ENCODE measurements at regions not wholly inside any gene's neighbourhood (a gene's known extent, or its start where the extent isn't known, plus 50 kb on each side); places are given as distances from the start of the nearest gene placed in this dataset.

GRCh38 chr3:18011387-18011786 is 269.0 kb upstream of the TBC1D5 start:
- Histone ChIP-seq H3K79me2 (ENCODE audit: insufficient read depth, low read depth) (no peaks in the 10 kb centered on the region), H2AFZ (ENCODE audit: low read depth) (no peak overlapping the region), H3K36me3 (ENCODE audit: insufficient read depth) (no peaks in the 10 kb centered on the region), H4K20me1 (ENCODE audit: insufficient read depth) (no peaks in the 10 kb centered on the region), H3K4me2 (no peak overlapping the region), H3K27me3 (ENCODE audit: insufficient read depth, low read depth) (no peaks in the 10 kb centered on the region), H3K4me1 (ENCODE audit: low read depth, poor library complexity, severe bottlenecking) (no peaks in the 10 kb centered on the region), H3K27ac (no peak overlapping the region), H3K9ac (no peak overlapping the region), H3K4me3 (IDR thresholded peaks at IDR 0.05; ENCODE audit: insufficient read depth, low read depth, low read length) (no peak overlapping the region)
- TF ChIP-seq CTCF (conservative IDR thresholded peaks at IDR 0.05; ENCODE audit: low read depth, low read length): no peak

GRCh38 chr3:18010001-18010400 is 267.6 kb upstream of the TBC1D5 start:
- Histone ChIP-seq H3K27ac (no peak overlapping the region), H3K36me3 (ENCODE audit: insufficient read depth) (no peaks in the 10 kb centered on the region), H3K4me1 (ENCODE audit: low read depth, poor library complexity, severe bottlenecking) (no peaks in the 10 kb centered on the region), H3K4me2 (no peak overlapping the region), H4K20me1 (ENCODE audit: insufficient read depth) (no peaks in the 10 kb centered on the region), H3K9ac (no peak overlapping the region), H3K27me3 (ENCODE audit: insufficient read depth, low read depth) (no peaks in the 10 kb centered on the region), H3K79me2 (ENCODE audit: insufficient read depth, low read depth) (no peaks in the 10 kb centered on the region), H3K4me3 (IDR thresholded peaks at IDR 0.05; ENCODE audit: insufficient read depth, low read depth, low read length) (no peak overlapping the region), H2AFZ (ENCODE audit: low read depth) (no peak overlapping the region)
- TF ChIP-seq CTCF (conservative IDR thresholded peaks at IDR 0.05; ENCODE audit: low read depth, low read length): no peak

GRCh38 chr3:18008706-18009368 is 266.4 kb upstream of the TBC1D5 start:
- Histone ChIP-seq H2AFZ (ENCODE audit: low read depth) (no peak overlapping the region), H3K4me2 (no peak overlapping the region), H3K79me2 (ENCODE audit: insufficient read depth, low read depth) (no peaks in the 10 kb centered on the region), H3K4me1 (ENCODE audit: low read depth, poor library complexity, severe bottlenecking) (no peaks in the 10 kb centered on the region), H4K20me1 (ENCODE audit: insufficient read depth) (no peaks in the 10 kb centered on the region), H3K27ac (no peak overlapping the region), H3K9ac (no peak overlapping the region), H3K27me3 (ENCODE audit: insufficient read depth, low read depth) (no peaks in the 10 kb centered on the region), H3K4me3 (IDR thresholded peaks at IDR 0.05; ENCODE audit: insufficient read depth, low read depth, low read length) (no peak overlapping the region), H3K36me3 (ENCODE audit: insufficient read depth) (no peaks in the 10 kb centered on the region)
- TF ChIP-seq CTCF (conservative IDR thresholded peaks at IDR 0.05; ENCODE audit: low read depth, low read length): no peak

GRCh38 chr3:18007980-18008379 is 265.5 kb upstream of the TBC1D5 start:
- Histone ChIP-seq H3K27ac (no peak overlapping the region), H3K36me3 (ENCODE audit: insufficient read depth) (no peaks in the 10 kb centered on the region), H4K20me1 (ENCODE audit: insufficient read depth) (no peaks in the 10 kb centered on the region), H3K4me3 (IDR thresholded peaks at IDR 0.05; ENCODE audit: insufficient read depth, low read depth, low read length) (no peak overlapping the region), H3K4me2 (no peak overlapping the region), H3K4me1 (ENCODE audit: low read depth, poor library complexity, severe bottlenecking) (no peaks in the 10 kb centered on the region), H3K27me3 (ENCODE audit: insufficient read depth, low read depth) (no peaks in the 10 kb centered on the region), H2AFZ (ENCODE audit: low read depth) (no peak overlapping the region), H3K9ac (no peak overlapping the region), H3K79me2 (ENCODE audit: insufficient read depth, low read depth) (no peaks in the 10 kb centered on the region)
- no peak for TF ChIP-seq CTCF (conservative IDR thresholded peaks at IDR 0.05; ENCODE audit: low read depth, low read length)
